Heart left ventricle (tissue), 13 donors: ENCODE measurements at regions not wholly inside any gene's neighbourhood (a gene's known extent, or its start where the extent isn't known, plus 50 kb on each side); places are given as distances from the start of the nearest gene placed in this dataset.

Experiments
- CTCF ChIP-seq, 12 donors: fragments of 200-600 bp; sonication (generic) in 4 of 12; IDR thresholded peaks; one replicate each; pipeline versions ENCODE4 v1.5.0 to v1.8.0; 2018 to 2022; ENCODE audit warnings: antibody characterized with exemption in 12 of 12, mild to moderate bottlenecking in 5 of 12
- POLR2A ChIP-seq, 2 donors: fragments of 450-650 bp; IDR thresholded peaks; one replicate each; pipeline ENCODE4 v1.6.1; 2017; ENCODE audit warnings: antibody characterized with exemption in 2 of 2, mild to moderate bottlenecking in 2 of 2, moderate library complexity in 2 of 2
- donor health status: ischemic (EF 13 %, LVEDD 7.1; RV severe dilation, severe dysfunction).
- donor health status: DM: no; HTN: yes; CAD: no.
- donor health status: DM: no; HTN: no; CAD: no.
- donor health status: ischemic (EF 25% LVEDD 6.9; RV normal size, moderate dysfunction).
- donor health status: ischemic (EF 25% LVEDD 5.7; RV mildly dilated, moderate dysfunction).
- donor health status: ischemic (EF 35%, LVEDD 5.7; RV mildly dilated, moderate dysfunction).
- donor health status: nonischemic (EF 11% LVEDD 7.7; RV severe dilation, severe dysfunction).
- donor health status: DM: yes; HTN: yes; CAD: no.
- donor health status: PGD.
- donor health status: ischemic (EF 29% LVEDD 5.4; RV normal size, mild dysfunction).
- donor health status: nonischemic (EF 23%, LVEDD 6.1; RV moderate dilation, normal function).

GRCh38 chr6:151679941-151680340, 127.5 kb upstream of the ESR1 start:
- TF ChIP-seq POLR2A (IDR thresholded peaks at IDR 0.05) = no peak
- TF ChIP-seq CTCF (IDR thresholded peaks at IDR 0.05) = no peak
